ENCODE measurements at regions not wholly inside any gene's neighbourhood (a gene's known extent, or its start where the extent isn't known, plus 50 kb on each side); places are given as distances from the start of the nearest gene placed in this dataset.
A peak's percentile ranks its signal among the peaks of the same experiment; 100 is the strongest.

DNA sequence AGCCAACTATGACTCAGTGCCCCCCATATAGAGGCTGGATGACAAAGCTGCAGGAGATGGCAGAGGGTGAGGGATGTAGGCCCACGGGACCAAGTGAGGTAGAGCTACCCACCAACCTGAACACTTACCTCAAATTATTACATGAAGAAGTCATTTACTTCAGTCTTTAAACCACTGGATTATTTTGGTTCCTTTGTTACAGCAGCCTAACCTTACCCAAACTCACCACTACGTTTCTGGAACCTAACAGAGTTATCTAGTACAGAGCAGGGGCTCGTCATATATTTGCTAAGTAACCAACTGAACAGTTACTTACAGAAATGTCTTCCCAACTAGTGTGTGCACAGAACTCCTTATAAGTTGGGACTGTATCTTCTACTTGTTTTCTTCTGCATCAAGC lies 85.2 kb upstream of the IGF1 start:
- no peak for FAIRE-seq

DNA sequence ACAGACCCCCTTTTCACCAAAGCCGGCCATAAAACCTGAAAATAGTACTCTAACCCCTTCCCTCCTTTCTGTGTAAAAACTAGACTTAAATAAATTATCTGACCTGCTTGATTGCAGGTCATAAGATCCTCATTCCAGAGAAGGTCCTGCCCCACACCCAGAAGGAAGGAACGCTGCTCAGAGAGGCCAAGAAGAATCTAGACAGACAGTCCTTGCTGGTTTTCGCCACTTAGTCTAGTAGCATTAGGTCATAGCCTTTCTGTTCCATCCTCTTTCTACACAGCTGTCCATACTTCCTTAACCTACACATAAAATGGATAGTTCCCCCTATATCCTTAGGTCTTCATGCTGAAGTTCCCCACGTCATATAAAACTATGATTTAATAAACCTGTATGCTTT lies 83.7 kb upstream of the IGF1 start:
- ChIA-PET POLR2A (no interaction called here), CTCF (no interaction called here)
- H3K4me3 ChIP-seq, result no peak overlapping the region
- DNase-seq (ENCODE audit: low read depth in 1 of 2, low spot score in 1 of 2), result no peak
- peaks cover 36% of the 10 kb centered on the region for H3K4me1 ChIP-seq
- H3K4me2 ChIP-seq, result no peak overlapping the region
- 93% methylated on average over 4 of the region's 4 CpGs for WGBS (ENCODE audit: missing lambda C conversion rate)
- TF ChIP-seq KDM1A (IDR thresholded peaks at IDR 0.05; ENCODE audit: low read depth), result no peak
- TF ChIP-seq, protein P1, sequence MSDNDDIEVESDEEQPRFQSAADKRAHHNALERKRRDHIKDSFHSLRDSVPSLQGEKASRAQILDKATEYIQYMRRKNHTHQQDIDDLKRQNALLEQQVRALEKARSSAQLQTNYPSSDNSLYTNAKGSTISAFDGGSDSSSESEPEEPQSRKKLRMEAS (IDR thresholded peaks at IDR 0.05), result no peak
- TF ChIP-seq FOXS1 (CRISPR knock-in tag; IDR thresholded peaks at IDR 0.05), result no peak
- no peak for TF ChIP-seq CEBPB (IDR thresholded peaks at IDR 0.05)
- TF ChIP-seq, protein P2, sequence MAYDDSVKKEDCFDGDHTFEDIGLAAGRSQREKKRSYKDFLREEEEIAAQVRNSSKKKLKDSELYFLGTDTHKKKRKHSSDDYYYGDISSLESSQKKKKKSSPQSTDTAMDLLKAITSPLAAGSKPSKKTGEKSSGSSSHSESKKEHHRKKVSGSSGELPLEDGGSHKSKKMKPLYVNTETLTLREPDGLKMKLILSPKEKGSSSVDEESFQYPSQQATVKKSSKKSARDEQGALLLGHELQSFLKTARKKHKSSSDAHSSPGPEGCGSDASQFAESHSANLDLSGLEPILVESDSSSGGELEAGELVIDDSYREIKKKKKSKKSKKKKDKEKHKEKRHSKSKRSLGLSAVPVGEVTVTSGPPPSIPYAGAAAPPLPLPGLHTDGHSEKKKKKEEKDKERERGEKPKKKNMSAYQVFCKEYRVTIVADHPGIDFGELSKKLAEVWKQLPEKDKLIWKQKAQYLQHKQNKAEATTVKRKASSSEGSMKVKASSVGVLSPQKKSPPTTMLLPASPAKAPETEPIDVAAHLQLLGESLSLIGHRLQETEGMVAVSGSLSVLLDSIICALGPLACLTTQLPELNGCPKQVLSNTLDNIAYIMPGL (CRISPR knock-in tag; IDR thresholded peaks at IDR 0.05; ENCODE audit: borderline replicate concordance), result no peak
- TF ChIP-seq SMC3 (IDR thresholded peaks at IDR 0.05), result no peak
- TF ChIP-seq CBX2 (IDR thresholded peaks at IDR 0.05; ENCODE audit: borderline replicate concordance, low read depth), result no peak
- TF ChIP-seq TP53 (CRISPR knock-in tag; IDR thresholded peaks at IDR 0.05), result no peak
- TF ChIP-seq, protein P3, sequence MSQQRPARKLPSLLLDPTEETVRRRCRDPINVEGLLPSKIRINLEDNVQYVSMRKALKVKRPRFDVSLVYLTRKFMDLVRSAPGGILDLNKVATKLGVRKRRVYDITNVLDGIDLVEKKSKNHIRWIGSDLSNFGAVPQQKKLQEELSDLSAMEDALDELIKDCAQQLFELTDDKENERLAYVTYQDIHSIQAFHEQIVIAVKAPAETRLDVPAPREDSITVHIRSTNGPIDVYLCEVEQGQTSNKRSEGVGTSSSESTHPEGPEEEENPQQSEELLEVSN (IDR thresholded peaks at IDR 0.05; ENCODE audit: borderline replicate concordance, low read depth), result no peak
- FAIRE-seq, result no peak
- no peak for ATAC-seq
- H3K27ac ChIP-seq, result no peak overlapping the region
- peaks cover 17% of the 10 kb centered on the region for H3K9me3 ChIP-seq

More for the DNA sequence above, 85.2 kb upstream of the IGF1 start:
- TF ChIP-seq MAFK (IDR thresholded peaks at IDR 0.05; ENCODE audit: partially characterized antibody), result no peak
- no peak for TF ChIP-seq MYC (IDR thresholded peaks at IDR 0.05; ENCODE audit: borderline replicate concordance, low read length)
- no peak for TF ChIP-seq RFX5 (IDR thresholded peaks at IDR 0.05)
- TF ChIP-seq, protein P4, sequence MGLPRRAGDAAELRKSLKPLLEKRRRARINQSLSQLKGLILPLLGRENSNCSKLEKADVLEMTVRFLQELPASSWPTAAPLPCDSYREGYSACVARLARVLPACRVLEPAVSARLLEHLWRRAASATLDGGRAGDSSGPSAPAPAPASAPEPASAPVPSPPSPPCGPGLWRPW (IDR thresholded peaks at IDR 0.05), result no peak
- TF ChIP-seq HOXB5 (CRISPR knock-in tag; IDR thresholded peaks at IDR 0.05), result no peak
- no peak for TF ChIP-seq CBX2 (IDR thresholded peaks at IDR 0.05; ENCODE audit: borderline replicate concordance, low read depth)
- TF ChIP-seq HOXB13 (CRISPR knock-in tag; IDR thresholded peaks at IDR 0.05; ENCODE audit: low read depth), result no peak
- TF ChIP-seq ZFP36 (IDR thresholded peaks at IDR 0.05; ENCODE audit: borderline replicate concordance, partially characterized antibody), result no peak
- TF ChIP-seq ZC3H11A (IDR thresholded peaks at IDR 0.05), result no peak
- no peak for TF ChIP-seq SREBF2 (IDR thresholded peaks at IDR 0.05)
- TF ChIP-seq, protein P1 (IDR thresholded peaks at IDR 0.05), result no peak
- TF ChIP-seq, protein P3 (IDR thresholded peaks at IDR 0.05; ENCODE audit: borderline replicate concordance, low read depth), result no peak
- no peak for TF ChIP-seq HEYL (CRISPR knock-in tag; IDR thresholded peaks at IDR 0.05)
- 96% methylated on average over 3 of the region's 3 CpGs for WGBS (ENCODE audit: missing lambda C conversion rate)
- peaks cover 17% of the 10 kb centered on the region for H3K9me3 ChIP-seq
- H3K27ac ChIP-seq, result peak overlapping the region in 1 of 2 experiments; percentile 87; a peak in 4 of 6 replicates
- peaks cover 36% of the 10 kb centered on the region for H3K4me1 ChIP-seq
- ATAC-seq (no peak), DNase-seq (ENCODE audit: low read depth in 1 of 2, low spot score in 1 of 2) (no peak)
- POLR2A ChIA-PET, result no interaction called here
- no peak overlapping the region for H3K4me2 ChIP-seq
- CTCF ChIA-PET, result interaction anchor here (0.6 kb wide), 1 partner anchor 33 kb away, joined by 3 read pairs; no protein-coding TSS in a partner anchor
- H3K4me3 ChIP-seq, result no peak overlapping the region

DNA sequence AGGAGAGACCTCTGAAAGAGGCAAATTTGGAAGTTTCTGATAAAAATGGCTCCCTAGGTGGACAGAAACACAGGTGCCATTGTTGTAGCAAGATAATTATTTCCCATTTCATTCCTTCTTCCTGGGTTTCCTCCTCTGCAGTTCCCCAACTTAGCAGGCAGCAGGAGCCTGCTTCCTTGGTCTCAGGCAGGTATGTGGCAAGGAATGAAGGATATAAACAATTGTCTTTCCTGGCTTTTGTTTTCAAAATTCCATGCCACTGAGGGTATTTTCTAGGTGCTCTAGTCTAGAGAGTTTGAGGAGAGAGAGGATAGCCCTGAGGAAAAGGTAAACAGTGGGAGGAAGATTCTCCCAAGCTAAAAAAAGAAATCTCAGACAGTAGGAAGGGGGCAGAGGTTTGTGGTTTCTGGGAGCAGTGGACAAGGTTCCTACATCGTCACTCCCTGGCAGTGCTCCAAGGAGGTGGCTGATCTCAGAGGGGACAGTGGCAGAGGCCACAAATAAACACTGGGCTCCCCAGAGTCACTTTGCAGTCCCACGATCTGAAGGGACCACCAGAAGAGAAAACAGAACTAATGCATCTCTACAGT lies 82.6 kb upstream of the IGF1 start:
- Histone ChIP-seq H3K4me2 (peak overlapping the region; percentile 17; the same call in 1 of the 3 replicates), H3K9me3 (peaks cover 17% of the 10 kb centered on the region), H3K4me1 (peaks cover 30% of the 10 kb centered on the region), H3K4me3 (no peak overlapping the region), H3K27ac (peak overlapping the region; percentile 12 to 69; a peak in 3 of 6 replicates)
- ChIA-PET CTCF (no interaction called here), POLR2A (no interaction called here)
- DNase-seq (ENCODE audit: low read depth in 1 of 2, low spot score in 1 of 2), result no peak
- no peak for FAIRE-seq
- ATAC-seq, result no peak
- 29% methylated on average over 2 of the region's 2 CpGs for WGBS (ENCODE audit: missing lambda C conversion rate)
- TF ChIP-seq RCOR1 (IDR thresholded peaks at IDR 0.05; ENCODE audit: low read depth, low read length), result no peak
- TF ChIP-seq TP53 (CRISPR knock-in tag; IDR thresholded peaks at IDR 0.05), result no peak
- TF ChIP-seq JUNB (IDR thresholded peaks at IDR 0.05), result no peak
- no peak for TF ChIP-seq CBX8 (IDR thresholded peaks at IDR 0.05)
- TF ChIP-seq GATA3 (IDR thresholded peaks at IDR 0.05; ENCODE audit: borderline replicate concordance), result no peak
- TF ChIP-seq BHLHE40 (IDR thresholded peaks at IDR 0.05; ENCODE audit: low read depth, low read length), result no peak
- TF ChIP-seq ESRRA (IDR thresholded peaks at IDR 0.05; ENCODE audit: borderline replicate concordance, low read length), result no peak
- no peak for TF ChIP-seq CBX2 (IDR thresholded peaks at IDR 0.05; ENCODE audit: borderline replicate concordance, low read depth)
- TF ChIP-seq, protein P5, sequence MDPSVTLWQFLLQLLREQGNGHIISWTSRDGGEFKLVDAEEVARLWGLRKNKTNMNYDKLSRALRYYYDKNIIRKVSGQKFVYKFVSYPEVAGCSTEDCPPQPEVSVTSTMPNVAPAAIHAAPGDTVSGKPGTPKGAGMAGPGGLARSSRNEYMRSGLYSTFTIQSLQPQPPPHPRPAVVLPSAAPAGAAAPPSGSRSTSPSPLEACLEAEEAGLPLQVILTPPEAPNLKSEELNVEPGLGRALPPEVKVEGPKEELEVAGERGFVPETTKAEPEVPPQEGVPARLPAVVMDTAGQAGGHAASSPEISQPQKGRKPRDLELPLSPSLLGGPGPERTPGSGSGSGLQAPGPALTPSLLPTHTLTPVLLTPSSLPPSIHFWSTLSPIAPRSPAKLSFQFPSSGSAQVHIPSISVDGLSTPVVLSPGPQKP (IDR thresholded peaks at IDR 0.05; ENCODE audit: low read depth, low read length), result no peak
- no peak for TF ChIP-seq HOXB13 (CRISPR knock-in tag; IDR thresholded peaks at IDR 0.05; ENCODE audit: low read depth)
- no peak for TF ChIP-seq CHD4 (IDR thresholded peaks at IDR 0.05; ENCODE audit: borderline replicate concordance)
- no peak for TF ChIP-seq KDM5A (IDR thresholded peaks at IDR 0.05)
- no peak for TF ChIP-seq JUN (IDR thresholded peaks at IDR 0.05)
